ENCODE measurements at regions not wholly inside any gene's neighbourhood (a gene's known extent, or its start where the extent isn't known, plus 50 kb on each side); places are given as distances from the start of the nearest gene placed in this dataset.

DNA sequence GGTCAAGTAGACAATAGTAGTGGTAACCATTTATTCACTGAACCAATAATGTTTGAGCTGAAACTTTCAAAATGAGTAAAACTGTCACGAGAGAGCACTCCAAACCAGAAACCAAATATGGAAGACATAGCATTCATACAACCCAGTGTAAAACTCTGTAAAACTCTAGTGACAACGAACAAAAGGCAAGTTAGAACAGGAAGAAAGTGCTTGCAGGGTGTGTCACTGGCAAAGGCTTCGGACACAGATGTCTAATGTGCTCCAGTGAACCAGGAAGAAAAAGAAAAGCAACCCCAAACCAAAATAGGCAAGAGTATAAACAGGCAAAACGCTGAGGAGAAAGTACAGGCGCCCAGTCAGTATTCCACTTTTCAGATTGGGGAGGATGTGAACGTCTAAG, 79.3 kb upstream of the FZD10 start:
- TF ChIP-seq, protein P1, sequence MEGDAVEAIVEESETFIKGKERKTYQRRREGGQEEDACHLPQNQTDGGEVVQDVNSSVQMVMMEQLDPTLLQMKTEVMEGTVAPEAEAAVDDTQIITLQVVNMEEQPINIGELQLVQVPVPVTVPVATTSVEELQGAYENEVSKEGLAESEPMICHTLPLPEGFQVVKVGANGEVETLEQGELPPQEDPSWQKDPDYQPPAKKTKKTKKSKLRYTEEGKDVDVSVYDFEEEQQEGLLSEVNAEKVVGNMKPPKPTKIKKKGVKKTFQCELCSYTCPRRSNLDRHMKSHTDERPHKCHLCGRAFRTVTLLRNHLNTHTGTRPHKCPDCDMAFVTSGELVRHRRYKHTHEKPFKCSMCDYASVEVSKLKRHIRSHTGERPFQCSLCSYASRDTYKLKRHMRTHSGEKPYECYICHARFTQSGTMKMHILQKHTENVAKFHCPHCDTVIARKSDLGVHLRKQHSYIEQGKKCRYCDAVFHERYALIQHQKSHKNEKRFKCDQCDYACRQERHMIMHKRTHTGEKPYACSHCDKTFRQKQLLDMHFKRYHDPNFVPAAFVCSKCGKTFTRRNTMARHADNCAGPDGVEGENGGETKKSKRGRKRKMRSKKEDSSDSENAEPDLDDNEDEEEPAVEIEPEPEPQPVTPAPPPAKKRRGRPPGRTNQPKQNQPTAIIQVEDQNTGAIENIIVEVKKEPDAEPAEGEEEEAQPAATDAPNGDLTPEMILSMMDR (conservative IDR thresholded peaks at IDR 0.05), result no peak
- H3K27ac ChIP-seq, result no peak overlapping the region

GRCh38 chr12:130083734-130084133, 78.5 kb upstream of the FZD10 start:
- TF ChIP-seq, protein P1 (conservative IDR thresholded peaks at IDR 0.05), result no peak
- H3K27ac ChIP-seq, result no peak overlapping the region

DNA sequence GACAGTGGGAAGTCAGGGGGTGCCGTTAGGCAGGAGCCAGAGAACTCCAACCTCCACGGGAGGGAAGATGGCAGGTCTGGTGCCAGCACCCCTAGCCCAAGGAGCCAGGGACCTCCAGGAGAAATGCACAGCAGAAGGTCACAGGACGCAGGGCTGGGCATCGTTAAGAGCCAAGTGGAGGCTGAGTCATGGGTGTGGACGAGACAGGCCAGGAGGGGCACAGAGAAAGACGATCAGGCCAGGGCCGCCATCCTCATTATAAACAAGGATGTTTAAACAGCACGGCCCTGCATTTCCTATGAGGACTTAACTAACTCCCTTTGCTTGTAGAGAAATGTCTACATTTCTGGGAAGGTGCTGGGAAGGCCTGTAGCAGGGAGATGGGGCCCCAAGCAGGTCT, 77.9 kb upstream of the FZD10 start:
- 0 out of 2 replicates have a peak overlapping the region, but pooled peaks have one; percentile 89 for H3K27ac ChIP-seq
- TF ChIP-seq, protein P1 (conservative IDR thresholded peaks at IDR 0.05), result no peak

DNA sequence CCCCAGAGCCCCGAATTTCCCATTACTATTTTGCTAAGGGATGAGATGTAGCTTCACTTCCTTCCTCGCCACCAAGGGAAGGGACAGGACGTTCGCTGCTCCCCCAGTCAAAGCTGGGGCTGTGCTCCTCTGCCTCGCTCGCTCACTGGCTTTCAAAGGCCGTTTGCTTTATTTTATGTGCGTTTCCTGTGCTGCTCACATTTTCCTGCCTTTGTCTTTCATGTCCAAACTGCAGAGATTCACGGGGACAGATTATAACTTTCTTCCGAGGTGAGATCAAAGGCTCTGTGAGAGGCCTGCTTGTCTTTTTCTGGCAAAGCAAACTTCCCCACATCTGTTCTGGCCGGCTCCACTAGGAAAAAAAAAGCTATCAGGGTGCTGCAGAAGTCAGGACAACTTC, 76.0 kb upstream of the FZD10 start:
- TF ChIP-seq, protein P1 (conservative IDR thresholded peaks at IDR 0.05), result no peak
- peak overlapping the region; percentile 89 for H3K27ac ChIP-seq

DNA sequence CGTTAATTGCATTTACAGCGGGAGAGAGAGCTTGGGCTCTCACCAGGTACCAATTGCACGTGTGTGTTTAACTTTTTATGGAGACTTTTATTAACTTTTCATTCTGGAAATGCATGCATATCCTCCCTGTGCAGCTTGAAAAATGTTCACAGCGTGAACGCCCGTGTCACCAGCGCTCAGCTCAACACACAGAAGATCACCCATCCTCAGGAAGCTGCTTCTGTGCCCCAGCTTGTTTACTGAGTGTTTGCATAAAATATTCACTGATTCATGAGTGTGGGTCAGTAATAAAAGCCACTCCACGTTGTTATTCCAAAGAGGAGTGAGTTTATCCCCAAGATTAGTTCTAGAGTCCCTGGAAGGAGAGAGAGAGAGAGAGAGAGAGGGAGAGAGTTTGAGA, 75.5 kb upstream of the FZD10 start:
- H3K27ac ChIP-seq, result peak overlapping the region; percentile 89
- TF ChIP-seq, protein P1 (conservative IDR thresholded peaks at IDR 0.05), result no peak

DNA sequence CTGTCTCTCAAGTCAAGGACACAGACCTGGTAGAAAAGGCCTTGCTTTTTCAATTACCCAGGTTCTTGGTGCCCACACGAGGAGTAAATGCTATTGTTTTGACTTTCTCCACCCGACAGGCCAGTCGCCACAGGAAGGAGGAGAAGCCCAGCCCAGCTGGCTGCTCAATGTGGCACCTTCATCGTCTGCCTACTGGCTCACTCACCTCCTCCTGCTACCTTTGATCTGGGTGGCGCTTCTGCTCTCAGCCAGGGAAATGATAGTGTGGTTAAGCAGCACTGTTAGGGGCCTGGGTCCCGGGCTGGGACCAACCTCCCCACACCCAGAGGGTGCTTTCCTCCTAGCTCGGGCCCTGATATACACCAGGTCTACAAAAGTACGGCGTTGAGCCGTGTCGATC, 75.0 kb upstream of the FZD10 start:
- TF ChIP-seq, protein P1 (conservative IDR thresholded peaks at IDR 0.05), result no peak

DNA sequence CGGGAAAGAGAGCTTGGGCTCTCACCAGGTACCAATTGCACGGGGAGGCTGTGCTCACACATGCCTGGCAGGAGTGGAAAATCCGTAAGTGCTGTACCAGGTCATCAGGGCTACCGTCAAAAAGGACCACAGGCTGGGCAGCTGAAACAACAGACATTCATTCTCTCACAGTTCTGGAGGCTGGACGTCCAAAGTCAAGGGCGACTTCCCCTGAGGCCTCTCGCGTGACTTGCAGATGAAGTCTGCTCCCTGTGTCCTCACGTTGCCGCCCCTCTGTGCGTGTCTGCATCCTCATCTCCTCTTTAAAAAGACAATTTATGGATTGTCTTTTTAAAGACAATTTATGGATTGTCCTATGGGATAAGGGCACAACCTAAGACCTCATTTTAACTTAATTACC, 73.8 kb upstream of the FZD10 start:
- H3K27ac ChIP-seq, result peak overlapping the region; percentile 89
- TF ChIP-seq, protein P1 (conservative IDR thresholded peaks at IDR 0.05), result no peak

More for the DNA sequence above, 75.0 kb upstream of the FZD10 start:
- peak overlapping the region; percentile 89 for H3K27ac ChIP-seq

DNA sequence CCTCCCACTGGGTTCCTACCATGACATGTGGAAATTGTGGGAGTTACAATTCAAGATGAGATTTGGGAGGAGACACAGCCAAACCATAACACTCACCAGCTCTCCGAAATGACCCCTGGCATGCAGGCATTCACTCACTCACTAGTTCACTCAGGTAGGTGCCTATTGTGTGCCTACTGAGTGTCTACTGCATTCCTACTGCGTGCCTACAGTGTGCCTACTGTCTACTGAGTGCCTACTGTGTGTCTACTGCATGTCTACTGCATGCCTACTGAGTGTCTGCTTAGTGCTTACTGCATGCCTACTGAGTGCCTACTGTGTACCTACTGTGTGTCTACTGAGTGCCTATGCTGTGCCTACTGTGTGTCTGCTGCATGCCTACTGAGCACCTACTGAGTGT, 71.7 kb upstream of the FZD10 start:
- TF ChIP-seq, protein P1 (conservative IDR thresholded peaks at IDR 0.05), result no peak
- H3K27ac ChIP-seq, result no peak overlapping the region

All from VCaP (cell line).